ENCODE measurements at regions not wholly inside any gene's neighbourhood (a gene's known extent, or its start where the extent isn't known, plus 50 kb on each side); places are given as distances from the start of the nearest gene placed in this dataset.

- H3K9me3 ChIP-seq = no peaks in the 10 kb centered on the region
- H3K27me3 ChIP-seq (replicated peaks; ENCODE audit: control insufficient read depth, insufficient read depth, low read length) = no peaks in the 10 kb centered on the region
- no peak for TF ChIP-seq CTCF (IDR thresholded peaks at IDR 0.05; ENCODE audit: insufficient read depth in 1 of 2, low read depth in 1 of 2, low read length in 1 of 2, severe bottlenecking in 1 of 2, unreplicated experiment in 1 of 2)
- no peak for DNase-seq
- H3K27ac Mint-ChIP-seq (ENCODE audit: unreplicated experiment) = no peak overlapping the region
- no peaks in the 10 kb centered on the region for H3K36me3 Mint-ChIP-seq (ENCODE audit: insufficient read depth, unreplicated experiment)
- no TSS peak for BruUV-seq (replicated peaks)
- POLR2A ChIA-PET = no interaction called here
- peaks cover 30% of the 10 kb centered on the region for H3K4me1 Mint-ChIP-seq (ENCODE audit: low read depth, unreplicated experiment)
- H3K9me3 Mint-ChIP-seq (ENCODE audit: unreplicated experiment) = peaks cover 8% of the 10 kb centered on the region
- intact Hi-C loops (cut with micrococcal nuclease; ENCODE audit: unreplicated experiment) = no loop called here
- no peaks in the 10 kb centered on the region for H3K27me3 Mint-ChIP-seq (ENCODE audit: insufficient read depth, unreplicated experiment)
- no peak overlapping the region for H3K4me3 ChIP-seq (ENCODE audit: low read depth, low read length)
- CTCF ChIA-PET = interaction anchor here (0.5 kb wide), 1 partner anchor 61 kb away, joined by 4 read pairs; no protein-coding TSS in a partner anchor
- H3K4me1 ChIP-seq = peaks cover 20% of the 10 kb centered on the region
- H3K4me3 Mint-ChIP-seq (ENCODE audit: unreplicated experiment) = no peak overlapping the region
- no peaks in the 10 kb centered on the region for H3K36me3 ChIP-seq (ENCODE audit: control insufficient read depth, insufficient read depth, low read length)
Measured at GRCh38 chr6:3565291-3565690, 108.4 kb upstream of the SLC22A23 start.

- POLR2A ChIA-PET = interaction anchor here (0.7 kb wide), 1 partner anchor 71 kb away, joined by 3 read pairs; no protein-coding TSS in a partner anchor
- CTCF ChIA-PET = interaction anchor here (0.6 to 1.0 kb wide), 5 partner anchors 105 to 378 kb away, joined by 3 to 10 read pairs (median 3); partner anchors contain the start of gene SLC22A23
Measured at GRCh38 chr6:3561725-3562124, 104.9 kb upstream of the SLC22A23 start.

DNA sequence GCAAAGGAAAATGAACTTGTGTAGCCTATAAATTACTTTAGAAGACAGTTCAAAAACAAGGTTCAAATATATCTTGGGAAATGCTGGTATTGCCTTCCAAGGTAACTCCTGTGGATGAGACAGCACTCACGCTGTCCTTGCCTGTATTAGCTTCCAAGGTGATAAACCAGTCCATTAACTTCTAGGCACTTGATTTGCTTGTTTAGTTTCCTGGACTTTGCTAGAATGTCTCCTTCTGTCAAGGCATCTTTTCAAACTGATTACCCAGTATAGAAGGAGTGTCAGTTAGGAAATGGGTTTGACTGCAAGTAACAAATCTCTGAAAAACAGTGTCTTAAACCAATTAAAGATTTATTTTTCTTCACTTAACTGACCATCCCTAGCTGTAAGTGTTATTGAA lies 103.4 kb upstream of the SLC22A23 start:
- no peak for TF ChIP-seq CTCF (IDR thresholded peaks at IDR 0.05; ENCODE audit: insufficient read depth in 1 of 2, low read depth in 1 of 2, low read length in 1 of 2, severe bottlenecking in 1 of 2, unreplicated experiment in 1 of 2)
- peaks cover 25% of the 10 kb centered on the region for H3K4me1 ChIP-seq
- H3K27me3 ChIP-seq (replicated peaks; ENCODE audit: control insufficient read depth, insufficient read depth, low read length) = no peaks in the 10 kb centered on the region
- no peaks in the 10 kb centered on the region for H3K9me3 ChIP-seq
- BruUV-seq (replicated peaks) = no TSS peak
- no peak for DNase-seq
- H3K36me3 ChIP-seq (ENCODE audit: control insufficient read depth, insufficient read depth, low read length) = no peaks in the 10 kb centered on the region
- intact Hi-C loops (cut with micrococcal nuclease; ENCODE audit: unreplicated experiment) = no loop called here
- peaks cover 8% of the 10 kb centered on the region for H3K9me3 Mint-ChIP-seq (ENCODE audit: unreplicated experiment)
- no peaks in the 10 kb centered on the region for H3K27me3 Mint-ChIP-seq (ENCODE audit: insufficient read depth, unreplicated experiment)
- H3K4me3 Mint-ChIP-seq (ENCODE audit: unreplicated experiment) = no peak overlapping the region
- no peak overlapping the region for H3K27ac Mint-ChIP-seq (ENCODE audit: unreplicated experiment)
- H3K4me3 ChIP-seq (ENCODE audit: low read depth, low read length) = no peak overlapping the region
- ChIA-PET CTCF (no interaction called here), POLR2A (no interaction called here)
- peaks cover 30% of the 10 kb centered on the region for H3K4me1 Mint-ChIP-seq (ENCODE audit: low read depth, unreplicated experiment)
- no peaks in the 10 kb centered on the region for H3K36me3 Mint-ChIP-seq (ENCODE audit: insufficient read depth, unreplicated experiment)

More at GRCh38 chr6:3561725-3562124, 104.9 kb upstream of the SLC22A23 start:
- no peak overlapping the region for H3K4me3 Mint-ChIP-seq (ENCODE audit: unreplicated experiment)
- Histone ChIP-seq H3K9me3 (no peaks in the 10 kb centered on the region), H3K36me3 (ENCODE audit: control insufficient read depth, insufficient read depth, low read length) (no peaks in the 10 kb centered on the region), H3K4me1 (peaks cover 17% of the 10 kb centered on the region), H3K27me3 (replicated peaks; ENCODE audit: control insufficient read depth, insufficient read depth, low read length) (no peaks in the 10 kb centered on the region), H3K4me3 (ENCODE audit: low read depth, low read length) (no peak overlapping the region)
- H3K27me3 Mint-ChIP-seq (ENCODE audit: insufficient read depth, unreplicated experiment) = no peaks in the 10 kb centered on the region
- intact Hi-C loops (cut with micrococcal nuclease; ENCODE audit: unreplicated experiment) = no loop called here
- peak; percentile 27 to 39 for TF ChIP-seq CTCF (IDR thresholded peaks at IDR 0.05; ENCODE audit: insufficient read depth in 1 of 2, low read depth in 1 of 2, low read length in 1 of 2, severe bottlenecking in 1 of 2, unreplicated experiment in 1 of 2)
- H3K9me3 Mint-ChIP-seq (ENCODE audit: unreplicated experiment) = peaks cover 8% of the 10 kb centered on the region
- H3K36me3 Mint-ChIP-seq (ENCODE audit: insufficient read depth, unreplicated experiment) = no peaks in the 10 kb centered on the region
- no TSS peak for BruUV-seq (replicated peaks)
- peak in 1 of 2 experiments; percentile 34 for DNase-seq
- H3K27ac Mint-ChIP-seq (ENCODE audit: unreplicated experiment) = peak overlapping the region; percentile 32
- H3K4me1 Mint-ChIP-seq (ENCODE audit: low read depth, unreplicated experiment) = peaks cover 18% of the 10 kb centered on the region

Data from Caco-2 (cell line).